Left ventricle myocardium inferior (tissue), 1 donor: ENCODE measurements at regions not wholly inside any gene's neighbourhood (a gene's known extent, or its start where the extent isn't known, plus 50 kb on each side); places are given as distances from the start of the nearest gene placed in this dataset.

Source experiments
- DNase-seq: peaks from one replicate; pipeline ENCODE4 v3.0.0-alpha.2; 2020
- H3K27ac ChIP-seq: fragments of 200-600 bp; replicated peaks from 2 replicates; pipeline ENCODE4 v1.8.0; 2021
- H3K27me3 ChIP-seq: fragments of 200-600 bp; 2 replicates; pipeline ENCODE4 v1.8.0; 2021; ENCODE audit warnings: low read depth
- H3K36me3 ChIP-seq: fragments of 200-600 bp; 2 replicates; pipeline ENCODE4 v1.8.0; 2021
- H3K4me1 ChIP-seq: fragments of 200-600 bp; 2 replicates; pipeline ENCODE4 v1.8.0; 2021
- H3K4me3 ChIP-seq: fragments of 200-600 bp; 2 replicates; pipeline ENCODE4 v1.8.0; 2021; ENCODE audit warnings: mild to moderate bottlenecking, moderate library complexity
- H3K9me3 ChIP-seq: fragments of 200-600 bp; replicated peaks from 2 replicates; pipeline ENCODE4 v1.8.0; 2021
- CTCF ChIP-seq: fragments of 200-600 bp; IDR thresholded peaks from 2 replicates; pipeline ENCODE4 v1.8.0; 2021; ENCODE audit warnings: antibody characterized with exemption, mild to moderate bottlenecking, borderline replicate concordance
- intact Hi-C: fragments of 100-400 bp; cut with micrococcal nuclease; formaldehyde crosslinking; loops from one replicate; pipeline ENCODE4 v1.11.0; 2022
- donor health status: DM: no; HTN: yes; CAD: no; lungs with severe emphysema.

- Histone ChIP-seq H3K27me3 (no peaks in the 10 kb centered on the region), H3K27ac (no peak overlapping the region), H3K4me1 (peaks cover 3% of the 10 kb centered on the region), H3K36me3 (no peaks in the 10 kb centered on the region), H3K9me3 (peaks cover 7% of the 10 kb centered on the region), H3K4me3 (no peak overlapping the region)
- TF ChIP-seq CTCF: no peak
- intact Hi-C loops: no loop called here
- no peak for DNase-seq
Measured at GRCh38 chr5:167912941-167913665, 378.3 kb upstream of the WWC1 start.

GRCh38 chr5:167915237-167915636 is 376.2 kb upstream of the WWC1 start:
- TF ChIP-seq CTCF: no peak
- H3K9me3 ChIP-seq: peaks cover 7% of the 10 kb centered on the region
- intact Hi-C loops: no loop called here

GRCh38 chr5:167916261-167916691 is 375.2 kb upstream of the WWC1 start:
- no peak for TF ChIP-seq CTCF
- peaks cover 6% of the 10 kb centered on the region for H3K4me1 ChIP-seq
- H3K36me3 ChIP-seq: no peaks in the 10 kb centered on the region
- H3K9me3 ChIP-seq: peaks cover 7% of the 10 kb centered on the region
- H3K27ac ChIP-seq: no peak overlapping the region
- DNase-seq: no peak
- intact Hi-C loops: no loop called here
- H3K4me3 ChIP-seq: no peak overlapping the region
- H3K27me3 ChIP-seq: no peaks in the 10 kb centered on the region

More at GRCh38 chr5:167915237-167915636, 376.2 kb upstream of the WWC1 start:
- DNase-seq: no peak
- Histone ChIP-seq H3K36me3 (no peaks in the 10 kb centered on the region), H3K4me3 (no peak overlapping the region), H3K4me1 (peaks cover 6% of the 10 kb centered on the region), H3K27ac (no peak overlapping the region), H3K27me3 (no peaks in the 10 kb centered on the region)

GRCh38 chr5:167916706-167917105 is 374.7 kb upstream of the WWC1 start:
- peaks cover 6% of the 10 kb centered on the region for H3K4me1 ChIP-seq
- no peaks in the 10 kb centered on the region for H3K27me3 ChIP-seq
- no peak for TF ChIP-seq CTCF
- no peak overlapping the region for H3K27ac ChIP-seq
- intact Hi-C loops: no loop called here
- peaks cover 7% of the 10 kb centered on the region for H3K9me3 ChIP-seq
- no peaks in the 10 kb centered on the region for H3K36me3 ChIP-seq
- DNase-seq: peak; percentile 19
- H3K4me3 ChIP-seq: no peak overlapping the region

GRCh38 chr5:167918184-167918812 is 373.1 kb upstream of the WWC1 start:
- H3K4me1 ChIP-seq: peaks cover 6% of the 10 kb centered on the region
- H3K36me3 ChIP-seq: no peaks in the 10 kb centered on the region
- TF ChIP-seq CTCF: no peak
- peaks cover 7% of the 10 kb centered on the region for H3K9me3 ChIP-seq
- H3K27me3 ChIP-seq: no peaks in the 10 kb centered on the region
- intact Hi-C loops: no loop called here
- no peak overlapping the region for H3K4me3 ChIP-seq
- H3K27ac ChIP-seq: peak overlapping the region; percentile 59
- DNase-seq: no peak
